ENCODE measurements at regions not wholly inside any gene's neighbourhood (a gene's known extent, or its start where the extent isn't known, plus 50 kb on each side); places are given as distances from the start of the nearest gene placed in this dataset.

DNA sequence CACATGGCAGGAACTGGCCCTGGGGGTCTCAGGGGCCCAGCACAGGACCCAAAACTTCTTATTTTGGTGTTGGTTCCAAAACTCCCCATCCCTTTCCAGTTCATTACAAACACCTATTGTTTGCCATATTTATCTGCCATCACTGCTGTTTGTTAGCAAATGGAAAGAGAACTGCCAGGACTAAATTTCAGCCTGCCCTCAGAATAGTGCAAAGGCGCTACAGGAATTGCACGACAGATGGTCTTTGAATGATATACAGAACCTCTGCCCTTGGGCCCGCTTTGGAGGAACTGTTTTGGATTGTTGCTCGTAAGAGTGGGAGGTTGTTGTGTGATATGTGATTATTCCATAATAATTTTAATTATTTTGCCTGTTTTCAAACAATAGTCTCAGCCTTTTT lies 199.0 kb upstream of the FBXL4 start:
- TF ChIP-seq, protein P1, sequence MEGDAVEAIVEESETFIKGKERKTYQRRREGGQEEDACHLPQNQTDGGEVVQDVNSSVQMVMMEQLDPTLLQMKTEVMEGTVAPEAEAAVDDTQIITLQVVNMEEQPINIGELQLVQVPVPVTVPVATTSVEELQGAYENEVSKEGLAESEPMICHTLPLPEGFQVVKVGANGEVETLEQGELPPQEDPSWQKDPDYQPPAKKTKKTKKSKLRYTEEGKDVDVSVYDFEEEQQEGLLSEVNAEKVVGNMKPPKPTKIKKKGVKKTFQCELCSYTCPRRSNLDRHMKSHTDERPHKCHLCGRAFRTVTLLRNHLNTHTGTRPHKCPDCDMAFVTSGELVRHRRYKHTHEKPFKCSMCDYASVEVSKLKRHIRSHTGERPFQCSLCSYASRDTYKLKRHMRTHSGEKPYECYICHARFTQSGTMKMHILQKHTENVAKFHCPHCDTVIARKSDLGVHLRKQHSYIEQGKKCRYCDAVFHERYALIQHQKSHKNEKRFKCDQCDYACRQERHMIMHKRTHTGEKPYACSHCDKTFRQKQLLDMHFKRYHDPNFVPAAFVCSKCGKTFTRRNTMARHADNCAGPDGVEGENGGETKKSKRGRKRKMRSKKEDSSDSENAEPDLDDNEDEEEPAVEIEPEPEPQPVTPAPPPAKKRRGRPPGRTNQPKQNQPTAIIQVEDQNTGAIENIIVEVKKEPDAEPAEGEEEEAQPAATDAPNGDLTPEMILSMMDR (IDR thresholded peaks at IDR 0.05), result no peak
- TF ChIP-seq POLR2A (IDR thresholded peaks at IDR 0.05), result no peak
- TF ChIP-seq POLR2AphosphoS5 (IDR thresholded peaks at IDR 0.05), result no peak

Data from stomach (tissue), 4 donors.